Transverse colon (tissue), 4 donors: ENCODE measurements at regions not wholly inside any gene's neighbourhood (a gene's known extent, or its start where the extent isn't known, plus 50 kb on each side); places are given as distances from the start of the nearest gene placed in this dataset.

ENCODE experiments used
- DNase-seq: peaks from one replicate; pipeline ENCODE4 v3.0.0-alpha.2; 2019
- H3K27ac ChIP-seq, 4 donors: fragments of 200-600 bp; sonication (generic); 2 replicates each; pipeline ENCODE4 v1.5.1; 2016 to 2018; ENCODE audit warnings: inconsistent platforms in 4 of 4
- H3K27me3 ChIP-seq: fragments of 200-600 bp; sonication (generic); 2 replicates; pipeline ENCODE4 v1.5.1; 2017; ENCODE audit warnings: inconsistent platforms
- H3K36me3 ChIP-seq, 4 donors: fragments of 200-600 bp; sonication (generic); 2 replicates each; pipeline ENCODE4 v1.5.1; 2017 to 2019; ENCODE audit warnings: inconsistent platforms in 4 of 4
- H3K4me1 ChIP-seq, 4 donors: fragments of 200-600 bp; sonication (generic); 2 replicates each; pipeline ENCODE4 v1.5.1; 2017 to 2020; ENCODE audit warnings: inconsistent platforms in 4 of 4
- H3K4me3 ChIP-seq, 4 donors: fragments of 200-600 bp; sonication (generic); 1 replicate in 1 of 4; 2 replicates in 3 of 4; pipeline versions ENCODE4 v1.5.1 to v1.6.1; 2017 to 2019; ENCODE audit warnings: inconsistent platforms in 4 of 4
- H3K9me3 ChIP-seq, 2 donors: fragments of 200-600 bp; sonication (generic); 2 replicates each; pipeline ENCODE4 v1.5.1; 2017 to 2019; ENCODE audit warnings: inconsistent platforms in 2 of 2
- CTCF ChIP-seq, 5 experiments: fragments of 200-600 bp in 3 of 5; fragments of 450-650 bp in 2 of 5; sonication (generic) in 3 of 5; IDR thresholded peaks; 1 replicate in 2 of 5; 2 replicates in 3 of 5; pipeline ENCODE4 v1.5.1; 2016 to 2017; ENCODE audit warnings: antibody characterized with exemption in 5 of 5, inconsistent platforms in 3 of 5, mild to moderate bottlenecking in 2 of 5, moderate library complexity in 1 of 5
- EP300 ChIP-seq: sonication (generic); formaldehyde crosslinking; IDR thresholded peaks from one replicate; pipeline ENCODE4 v1.6.1; 2017; ENCODE audit warnings: antibody characterized with exemption, low read depth
- POLR2A ChIP-seq: fragments of 450-650 bp; IDR thresholded peaks from one replicate; pipeline ENCODE4 v1.6.1; 2016; ENCODE audit warnings: antibody characterized with exemption, mild to moderate bottlenecking, moderate library complexity
- POLR2AphosphoS5 ChIP-seq, 3 donors: sonication (generic); formaldehyde crosslinking; IDR thresholded peaks; one replicate each; pipeline ENCODE4 v1.6.1; 2016; ENCODE audit warnings: antibody characterized with exemption in 3 of 3
- WGBS, 2 donors: methylation state at CpG; one replicate each; pipeline ENCODE4 v1.1.5; 2018; ENCODE audit warnings: low coverage in 1 of 2; 5-methylcytosine and 5-hydroxymethylcytosine counted together
- in situ Hi-C, 4 donors: fragments of 200-750 bp; cut with MboI; loops; one replicate each; pipeline versions ENCODE4 v1.15.0 to v1.15.1; 2017; ENCODE audit warnings: low sequenced_read_pairs in 3 of 4, low pct_ligation_motif_present in 1 of 4, low pct_unique_long_range_greater_than_20kb in 1 of 4
- intact Hi-C: fragments of 100-400 bp; cut with DNase I; formaldehyde crosslinking; loops from one replicate; pipeline ENCODE4 v1.15.1; 2023; ENCODE audit warnings: low total_unique reads

- WGBS, 2 donors: 71 to 86% methylated on average over 1 of the region's 1 CpG
- no peak for TF ChIP-seq POLR2AphosphoS5 (IDR thresholded peaks at IDR 0.05)
- TF ChIP-seq CTCF (IDR thresholded peaks at IDR 0.05): no peak
- TF ChIP-seq POLR2A: no peak
- TF ChIP-seq EP300: no peak
- H3K9me3 ChIP-seq: no peaks in the 10 kb centered on the region
- no peak overlapping the region for H3K4me3 ChIP-seq
- no peak overlapping the region for H3K27ac ChIP-seq
- intact Hi-C loops: no loop called here
- DNase-seq: no peak
- H3K36me3 ChIP-seq: no peaks in the 10 kb centered on the region
- peaks cover 0 to 6% (median 2%) of the 10 kb centered on the region in 4 donors for H3K4me1 ChIP-seq
- in situ Hi-C loops: no loop called here
- no peaks in the 10 kb centered on the region for H3K27me3 ChIP-seq
These were observed 79.3 kb upstream of the GPC6 start for GRCh38 chr13:93147298-93147645.

- no peak for TF ChIP-seq POLR2A
- TF ChIP-seq POLR2AphosphoS5 (IDR thresholded peaks at IDR 0.05): no peak
- TF ChIP-seq CTCF (IDR thresholded peaks at IDR 0.05): no peak
- TF ChIP-seq EP300: no peak
- Histone ChIP-seq H3K36me3 (no peaks in the 10 kb centered on the region), H3K27ac (no peak overlapping the region), H3K9me3 (no peaks in the 10 kb centered on the region), H3K27me3 (no peaks in the 10 kb centered on the region), H3K4me1 (peaks cover 0 to 6% (median 2%) of the 10 kb centered on the region in 4 donors), H3K4me3 (no peak overlapping the region)
- intact Hi-C loops: loop anchor here (2.0 kb wide), 1 partner anchor 63 kb away; no protein-coding TSS in a partner anchor
- in situ Hi-C loops: no loop called here
- WGBS, 2 donors: 92 to 96% methylated on average over 5 of the region's 5 CpGs
- DNase-seq: no peak
These were observed 78.7 kb upstream of the GPC6 start for GRCh38 chr13:93147946-93148345.

GRCh38 chr13:93151277-93151676 lies 75.3 kb upstream of the GPC6 start:
- Histone ChIP-seq H3K4me1 (no peaks in the 10 kb centered on the region), H3K4me3 (no peak overlapping the region), H3K9me3 (no peaks in the 10 kb centered on the region), H3K27ac (no peak overlapping the region), H3K27me3 (no peaks in the 10 kb centered on the region), H3K36me3 (no peaks in the 10 kb centered on the region)
- no peak for TF ChIP-seq POLR2AphosphoS5 (IDR thresholded peaks at IDR 0.05)
- TF ChIP-seq CTCF (IDR thresholded peaks at IDR 0.05): no peak
- TF ChIP-seq EP300: no peak
- no peak for TF ChIP-seq POLR2A
- intact Hi-C loops: no loop called here
- no peak for DNase-seq
- in situ Hi-C loops: no loop called here

GRCh38 chr13:93158565-93158964 lies 68.0 kb upstream of the GPC6 start:
- Histone ChIP-seq H3K27ac (no peak overlapping the region), H3K36me3 (no peaks in the 10 kb centered on the region), H3K9me3 (no peaks in the 10 kb centered on the region), H3K27me3 (no peaks in the 10 kb centered on the region), H3K4me3 (no peak overlapping the region), H3K4me1 (no peaks in the 10 kb centered on the region)
- no peak for DNase-seq
- in situ Hi-C loops (no loop called here), intact Hi-C loops (no loop called here)
- TF ChIP-seq POLR2AphosphoS5 (IDR thresholded peaks at IDR 0.05) (no peak), EP300 (no peak), POLR2A (no peak), CTCF (IDR thresholded peaks at IDR 0.05) (no peak)
